AG09319 (cell line): ENCODE measurements at regions not wholly inside any gene's neighbourhood (a gene's known extent, or its start where the extent isn't known, plus 50 kb on each side); places are given as distances from the start of the nearest gene placed in this dataset.

Source experiments
- DNase-seq: peaks from one replicate; pipeline ENCODE4 v3.0.0-alpha.2; 2010; ENCODE audit warnings: low read depth; ENCODE audit errors: extremely low read depth
- CTCF ChIP-seq: IDR thresholded peaks from 2 replicates; pipeline ENCODE4 v1.5.1; 2011; ENCODE audit warnings: low read depth, mild to moderate bottlenecking, inconsistent platforms, low read length, moderate library complexity

DNA sequence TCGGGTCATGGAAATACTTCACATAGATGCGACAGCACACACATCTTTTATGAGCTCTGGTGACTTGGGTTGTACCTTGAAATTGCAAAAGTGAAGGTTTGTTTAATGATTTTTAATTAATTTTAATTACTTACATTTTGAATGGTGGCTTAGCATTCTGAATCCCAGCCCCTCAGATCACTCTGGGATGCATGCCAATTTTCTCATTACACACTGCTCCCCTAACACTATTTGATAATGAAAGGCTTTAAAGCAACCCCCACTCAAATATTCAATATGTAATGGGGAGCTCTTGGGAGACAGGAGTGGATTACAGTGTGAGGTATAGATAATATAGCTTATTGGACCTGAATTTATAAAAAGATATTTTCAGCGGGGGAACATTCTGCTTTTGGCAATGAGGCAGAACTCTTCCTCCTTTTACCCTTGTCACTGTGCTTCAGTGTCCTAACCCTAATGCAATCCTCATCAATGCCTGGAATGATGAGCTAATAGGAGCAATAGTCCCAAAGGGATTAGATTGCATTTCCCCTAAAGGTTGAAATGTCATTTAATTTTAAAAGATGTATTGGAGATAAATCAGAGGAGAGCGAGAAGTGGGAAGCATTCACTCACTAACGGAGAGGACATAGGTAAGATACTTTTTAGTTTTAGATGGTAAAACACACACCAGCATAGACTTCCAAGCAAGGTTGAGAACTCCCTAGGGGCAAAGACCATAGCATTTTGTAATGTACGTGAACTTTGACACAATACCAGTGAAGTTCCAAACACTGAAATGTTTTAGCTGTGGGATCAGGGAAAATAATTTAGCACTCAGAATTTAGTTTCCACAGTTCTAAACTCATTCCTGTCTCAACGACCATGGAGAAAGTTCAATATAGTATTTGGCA lies 384.1 kb upstream of the PLXNA2 start:
- no peak for DNase-seq
- no peak for TF ChIP-seq CTCF

- no peak for DNase-seq
- TF ChIP-seq CTCF, result no peak
These were observed 386.9 kb upstream of the PLXNA2 start for GRCh38 chr1:208631092-208631491.

DNA sequence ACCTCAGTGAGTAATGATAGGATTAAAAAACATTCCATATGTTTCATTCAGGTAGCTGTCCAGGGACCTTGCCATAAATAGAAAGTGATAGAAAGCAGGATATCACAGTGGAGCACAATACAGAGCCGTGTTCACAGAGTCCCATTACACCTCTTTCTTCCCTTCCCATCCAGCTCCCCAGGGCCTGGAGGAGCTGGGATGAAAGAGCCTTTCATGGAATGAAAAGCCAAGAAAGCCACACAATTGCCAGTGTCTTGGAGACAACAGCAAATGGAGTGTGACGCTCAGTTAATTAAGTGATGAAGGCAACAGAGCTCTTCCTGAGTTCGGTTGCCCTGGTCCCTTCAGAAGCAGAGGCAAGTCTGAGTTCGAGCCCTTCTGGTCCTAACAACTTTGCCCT lies 387.3 kb upstream of the PLXNA2 start:
- no peak for TF ChIP-seq CTCF
- DNase-seq, result no peak

DNA sequence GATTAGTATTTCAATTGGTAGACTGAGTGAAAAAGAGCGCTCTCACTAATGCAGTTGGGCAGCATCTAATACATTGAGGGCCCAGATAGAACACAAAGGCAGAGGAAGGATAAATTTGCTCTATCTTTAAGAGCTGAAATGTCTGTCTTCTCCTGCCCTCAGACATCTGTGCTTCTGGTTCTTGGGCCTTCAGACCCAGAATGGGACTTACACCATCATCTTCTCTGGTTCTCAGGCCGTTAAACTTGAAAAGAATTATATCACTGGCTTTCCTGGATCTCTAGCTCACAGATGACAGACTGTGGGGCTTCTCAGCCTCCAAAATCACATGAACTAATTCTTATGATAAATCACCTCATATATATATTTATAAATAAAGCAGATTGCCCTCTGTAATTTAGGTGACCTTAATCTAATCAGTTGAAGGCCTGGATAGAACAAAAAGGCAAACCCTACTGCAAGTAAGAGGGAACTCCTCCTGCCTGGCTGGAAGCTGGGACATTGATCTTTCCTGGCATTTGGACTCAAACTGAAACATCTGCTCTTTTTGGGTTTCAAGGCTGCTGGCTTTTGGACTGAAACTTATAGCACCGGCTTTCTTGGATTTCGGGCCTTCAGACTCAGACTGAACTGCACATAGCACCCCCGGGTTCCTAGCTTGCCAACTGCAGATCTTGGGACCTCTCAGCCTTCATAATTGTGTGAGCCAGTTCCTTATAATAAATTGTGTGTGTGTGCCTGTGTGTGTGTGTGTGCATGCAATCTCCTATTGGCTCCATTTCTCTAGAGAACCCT lies 390.4 kb upstream of the PLXNA2 start:
- DNase-seq, result no peak
- no peak for TF ChIP-seq CTCF

DNA sequence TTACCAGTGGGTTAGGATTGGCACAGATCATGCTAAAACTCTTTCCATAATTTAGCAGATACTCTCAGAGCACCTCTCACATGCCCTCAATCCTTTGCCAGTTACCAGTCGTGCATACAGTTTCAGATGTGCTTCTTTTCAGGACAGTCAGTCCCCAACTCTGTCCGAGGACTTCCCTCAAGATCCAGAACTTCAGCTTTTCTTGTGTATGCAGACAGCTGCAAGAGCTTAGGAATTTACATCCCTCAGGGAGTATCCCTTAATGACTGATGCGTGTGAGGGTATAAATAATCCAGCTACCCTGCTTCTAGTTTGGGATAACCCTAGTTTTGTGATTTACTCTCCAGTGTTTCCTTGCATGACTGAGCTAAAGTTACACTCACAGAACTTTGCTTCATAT lies 393.0 kb upstream of the PLXNA2 start:
- no peak for TF ChIP-seq CTCF
- no peak for DNase-seq

DNA sequence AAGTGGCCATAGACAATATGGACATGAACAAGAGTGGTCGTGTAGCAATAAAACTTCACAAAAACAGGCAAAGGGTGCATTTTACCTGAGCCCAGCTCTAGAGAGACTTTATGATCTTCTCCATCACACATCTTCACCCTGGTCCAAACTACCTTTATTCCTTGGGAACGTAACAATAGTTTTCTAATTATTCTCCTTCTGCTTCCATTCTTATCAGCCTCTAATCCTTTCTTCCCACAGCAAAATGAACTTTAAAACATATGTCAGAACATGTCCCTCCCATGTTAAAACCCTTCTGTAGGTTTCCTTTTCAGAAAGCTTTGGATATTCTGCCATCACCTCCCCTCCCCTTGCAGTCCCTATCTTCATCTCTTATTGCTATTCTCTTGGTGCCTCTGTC lies 395.2 kb upstream of the PLXNA2 start:
- no peak for DNase-seq
- TF ChIP-seq CTCF, result no peak

DNA sequence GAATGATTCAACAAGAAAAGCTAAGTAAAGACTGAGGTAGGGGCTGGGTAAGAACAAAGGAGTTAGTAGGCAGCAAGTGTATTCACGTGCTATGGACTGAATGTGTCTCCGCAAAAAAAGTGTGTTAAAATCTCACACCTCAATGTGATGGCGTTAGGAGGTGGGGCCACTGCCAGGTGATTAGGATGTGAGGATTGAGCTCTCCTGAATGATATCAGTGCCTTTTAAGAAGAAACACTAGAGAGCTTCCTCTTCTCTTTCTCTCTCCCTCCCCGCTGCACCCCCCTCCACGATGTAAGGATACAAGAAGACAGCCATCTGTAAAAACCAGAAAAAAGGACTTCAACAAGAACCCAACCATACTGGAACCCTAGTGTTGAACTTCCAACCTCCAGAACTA lies 396.1 kb upstream of the PLXNA2 start:
- no peak for TF ChIP-seq CTCF
- no peak for DNase-seq
